SK-N-SH (cell line): ENCODE measurements at regions not wholly inside any gene's neighbourhood (a gene's known extent, or its start where the extent isn't known, plus 50 kb on each side); places are given as distances from the start of the nearest gene placed in this dataset.
A peak's percentile ranks its signal among the peaks of the same experiment; 100 is the strongest.

ENCODE experiments used
- CTCF ChIA-PET: fragments of 300-600, 350-600 bp; formaldehyde crosslinking; extraction: SDS; loops from one replicate; lab custom pipeline; 2021; lab: Yijun Ruan, JAX
- POLR2A ChIA-PET: fragments of 350-600 bp; sonication (Branson Sonifier 250); formaldehyde crosslinking; extraction: SDS; loops from one replicate; lab custom pipeline; 2020; ENCODE audit warnings: antibody characterized with exemption, inconsistent platforms; lab: Yijun Ruan, JAX
- DNase-seq: peaks from one replicate; pipeline ENCODE4 v3.0.0; 2012
- H2AFZ ChIP-seq: fragments of 200-600 bp; sonication (generic); 2 replicates; pipeline ENCODE4 v1.8.1; 2016; ENCODE audit warnings: antibody characterized with exemption, mild to moderate bottlenecking, low read depth
- H3F3A ChIP-seq: fragments of 200-600 bp; sonication (generic); replicated peaks from 2 replicates; pipeline ENCODE3; 2016; ENCODE audit warnings: antibody characterized with exemption, mild to moderate bottlenecking; ENCODE audit not compliant: insufficient read depth
- H3K27ac ChIP-seq, 2 experiments: fragments of 200-500 bp in 1 of 2; fragments of 200-600 bp in 1 of 2; sonication (Bioruptor generic) in 1 of 2; sonication (generic), shearing (Covaris generic) in 1 of 2; 2 replicates each; pipeline versions ENCODE4 v1.5.1 to v1.6.1; 2014 to 2016; ENCODE audit warnings: low read depth in 2 of 2, inconsistent platforms in 1 of 2, low read length in 1 of 2, mild to moderate bottlenecking in 1 of 2, mixed read lengths in 1 of 2
- H3K27me3 ChIP-seq: fragments of 200-600 bp; sonication (generic), shearing (Covaris generic); 2 replicates; pipeline ENCODE4 v1.6.1; 2016; ENCODE audit warnings: mixed run types; ENCODE audit not compliant: insufficient read depth
- H3K36me3 ChIP-seq, 2 experiments: fragments of 200-500 bp in 1 of 2; fragments of 200-600 bp in 1 of 2; sonication (Bioruptor generic) in 1 of 2; sonication (generic) in 1 of 2; replicated peaks in 1 of 2; 2 replicates each; pipeline versions ENCODE3 to v1.5.1; 2014 to 2016; ENCODE audit warnings: low read length in 1 of 2, mild to moderate bottlenecking in 1 of 2; ENCODE audit not compliant: insufficient read depth in 2 of 2, control insufficient read depth in 1 of 2
- H3K4me1 ChIP-seq, 2 experiments: fragments of 200-500 bp in 1 of 2; fragments of 200-600 bp in 1 of 2; sonication (Bioruptor generic) in 1 of 2; sonication (generic), shearing (Covaris generic) in 1 of 2; 2 replicates each; pipeline versions ENCODE4 v1.5.1 to v1.6.1; 2014 to 2016; ENCODE audit warnings: low read depth in 1 of 2, low read length in 1 of 2, mixed run types in 1 of 2; ENCODE audit not compliant: insufficient read depth in 2 of 2, control insufficient read depth in 1 of 2
- H3K4me2 ChIP-seq: fragments of 200-600 bp; sonication (generic), shearing (Covaris generic); 2 replicates; pipeline ENCODE4 v1.6.1; 2017; ENCODE audit warnings: mixed run types
- H3K4me3 ChIP-seq, 2 experiments: fragments of 200-500 bp in 1 of 2; fragments of 200-600 bp in 1 of 2; sonication (Bioruptor generic) in 1 of 2; sonication (generic), shearing (Covaris generic) in 1 of 2; 2 replicates each; pipeline versions ENCODE4 v1.5.1 to v1.8.1; 2014 to 2016; ENCODE audit warnings: low read depth in 2 of 2, inconsistent platforms in 1 of 2, low read length in 1 of 2, mild to moderate bottlenecking in 1 of 2, mixed read lengths in 1 of 2, moderate library complexity in 1 of 2
- H3K79me2 ChIP-seq: fragments of 200-600 bp; sonication (generic); 2 replicates; pipeline ENCODE4 v1.8.1; 2017; ENCODE audit warnings: mild to moderate bottlenecking; ENCODE audit not compliant: insufficient read depth
- H3K9ac ChIP-seq: fragments of 200-600 bp; sonication (generic); 2 replicates; pipeline ENCODE4 v1.6.1; 2017; ENCODE audit warnings: mixed run types
- H3K9me2 ChIP-seq: fragments of 200-600 bp; sonication (generic); 2 replicates; pipeline ENCODE4 v1.6.1; 2017; ENCODE audit warnings: mixed run types
- H3K9me3 ChIP-seq: fragments of 200-600 bp; sonication (generic); 2 replicates; pipeline ENCODE4 v1.6.1; 2017; ENCODE audit warnings: mixed run types, mild to moderate bottlenecking, moderate library complexity
- H4K20me1 ChIP-seq: fragments of 200-600 bp; sonication (generic); 2 replicates; pipeline ENCODE4 v1.6.1; 2017; ENCODE audit warnings: mild to moderate bottlenecking, mixed run types; ENCODE audit not compliant: insufficient read depth
- CHD2 ChIP-seq: fragments of 150-350 bp; IDR thresholded peaks from 2 replicates; pipeline ENCODE4 v1.6.1; 2018; ENCODE audit warnings: low read length; ENCODE audit not compliant: partially characterized antibody
- ELF1 ChIP-seq: IDR thresholded peaks from 2 replicates; pipeline ENCODE4 v1.4.0; 2012
- EP300 ChIP-seq, 2 experiments: IDR thresholded peaks; 2 replicates each; pipeline versions ENCODE4 v1.4.0 to v1.6.1; 2012; ENCODE audit warnings: borderline replicate concordance in 1 of 2, low read depth in 1 of 2, low read length in 1 of 2
- EZH2phosphoT487 ChIP-seq: fragments of 200-600 bp; sonication (generic); IDR thresholded peaks from 2 replicates; pipeline ENCODE4 v1.6.1; 2017; ENCODE audit warnings: low read depth, mixed run types, mild to moderate bottlenecking, antibody characterized with exemption, moderate library complexity, borderline replicate concordance
- FOSL2 ChIP-seq: IDR thresholded peaks from 2 replicates; pipeline ENCODE4 v1.4.0; 2012; ENCODE audit warnings: low read depth, mild to moderate bottlenecking, moderate library complexity, borderline replicate concordance
- IRF3 ChIP-seq: fragments of 150-350 bp; IDR thresholded peaks from 2 replicates; pipeline ENCODE4 v1.6.1; 2016; ENCODE audit warnings: mild to moderate bottlenecking, low read depth, low read length
- JUND ChIP-seq: IDR thresholded peaks from 2 replicates; pipeline ENCODE4 v1.4.0; 2012
- MEF2A ChIP-seq: IDR thresholded peaks from 2 replicates; pipeline ENCODE4 v1.4.0; 2012; ENCODE audit warnings: low read depth, borderline replicate concordance
- MXI1 ChIP-seq: IDR thresholded peaks from 2 replicates; pipeline ENCODE4 v1.6.1; 2012; ENCODE audit warnings: mild to moderate bottlenecking, low read depth, low read length, improper control_type of control experiment
- NFIC ChIP-seq: IDR thresholded peaks from 2 replicates; pipeline ENCODE4 v1.4.0; 2012; ENCODE audit warnings: borderline replicate concordance
- PBX3 ChIP-seq: IDR thresholded peaks from 2 replicates; pipeline ENCODE4; 2012
- RAD21 ChIP-seq: IDR thresholded peaks from 2 replicates; pipeline ENCODE4 v1.6.1; 2012; ENCODE audit warnings: mild to moderate bottlenecking, low read length
- RFX5 ChIP-seq: IDR thresholded peaks from 2 replicates; pipeline ENCODE4 v1.6.1; 2012; ENCODE audit warnings: mild to moderate bottlenecking, improper control_type of control experiment, low read length
- RXRA ChIP-seq: IDR thresholded peaks from 2 replicates; pipeline ENCODE4 v1.4.0; 2012; ENCODE audit warnings: low read depth, mild to moderate bottlenecking, borderline replicate concordance
- SMC3 ChIP-seq: IDR thresholded peaks from 2 replicates; pipeline ENCODE4 v1.6.1; 2012; ENCODE audit warnings: low read depth, low read length, improper control_type of control experiment
- TCF12 ChIP-seq: IDR thresholded peaks from 2 replicates; pipeline ENCODE4 v1.4.0; 2012
- USF2 ChIP-seq: fragments of 150-350 bp; IDR thresholded peaks from 2 replicates; pipeline ENCODE4 v1.6.1; 2017; ENCODE audit warnings: antibody characterized with exemption, low read length, low read depth, borderline replicate concordance
- YY1 ChIP-seq: IDR thresholded peaks from 2 replicates; pipeline ENCODE4 v1.4.0; 2012; ENCODE audit warnings: low read depth, mild to moderate bottlenecking
- ZBTB33 ChIP-seq: IDR thresholded peaks from 2 replicates; pipeline ENCODE4 v1.4.0; 2012; ENCODE audit warnings: low read depth, borderline replicate concordance
- WGBS: methylation state at CpG from one replicate; pipeline ENCODE4 v1.1.6; 2017; ENCODE audit warnings: low lambda C conversion rate; 5-methylcytosine and 5-hydroxymethylcytosine counted together

GRCh38 chr7:391411-391951, 101.5 kb downstream of the FOXL3 start:
- no peaks in the 10 kb centered on the region for H3K27me3 ChIP-seq
- WGBS: 33% methylated on average over 2 of the region's 26 CpGs
- H3K36me3 ChIP-seq: no peaks in the 10 kb centered on the region
- H3K4me1 ChIP-seq: no peaks in the 10 kb centered on the region
- ChIA-PET CTCF (interaction anchor here (1.3 kb wide), 1 partner anchor 58 kb away, joined by 3 read pairs; no protein-coding TSS in a partner anchor), POLR2A (no interaction called here)
- H3K9ac ChIP-seq: no peak overlapping the region
- TF ChIP-seq JUND: no peak
- no peak for TF ChIP-seq FOSL2
- no peak for TF ChIP-seq MEF2A
- TF ChIP-seq NFIC: no peak
- TF ChIP-seq EP300 (IDR thresholded peaks at IDR 0.05; ENCODE audit: borderline replicate concordance in 1 of 2, low read depth in 1 of 2, low read length in 1 of 2): no peak
- no peak for TF ChIP-seq RFX5
- no peak for TF ChIP-seq IRF3
- TF ChIP-seq CHD2: no peak
- TF ChIP-seq PBX3: no peak
- TF ChIP-seq MXI1: no peak
- no peak for TF ChIP-seq RAD21
- TF ChIP-seq EZH2phosphoT487: no peak
- no peak for TF ChIP-seq ELF1
- no peak for TF ChIP-seq USF2
- TF ChIP-seq TCF12: no peak
- H3K27ac ChIP-seq: no peak overlapping the region
- no peaks in the 10 kb centered on the region for H3K9me2 ChIP-seq
- no peak overlapping the region for H2AFZ ChIP-seq
- H3K4me2 ChIP-seq: no peak overlapping the region
- H3K79me2 ChIP-seq: no peaks in the 10 kb centered on the region
- H3K9me3 ChIP-seq: peaks cover 8% of the 10 kb centered on the region; the same call in 1 of the 2 replicates
- H4K20me1 ChIP-seq: no peaks in the 10 kb centered on the region
- peak; percentile 39 for DNase-seq
- H3K4me3 ChIP-seq: no peak overlapping the region
- H3F3A ChIP-seq: no peaks in the 10 kb centered on the region

GRCh38 chr7:391961-392524, 102.1 kb downstream of the FOXL3 start:
- Histone ChIP-seq H3K4me3 (no peak overlapping the region), H3K27ac (no peak overlapping the region), H3K4me2 (no peak overlapping the region), H3K36me3 (no peaks in the 10 kb centered on the region), H3K4me1 (no peaks in the 10 kb centered on the region), H3K9me3 (peaks cover 10% of the 10 kb centered on the region; the same call in 1 of the 2 replicates), H3K9me2 (no peaks in the 10 kb centered on the region), H3K27me3 (no peaks in the 10 kb centered on the region), H3K79me2 (no peaks in the 10 kb centered on the region), H2AFZ (no peak overlapping the region), H3F3A (no peaks in the 10 kb centered on the region), H4K20me1 (no peaks in the 10 kb centered on the region), H3K9ac (no peak overlapping the region)
- POLR2A ChIA-PET: no interaction called here
- WGBS: 78% methylated on average over 25 of the region's 25 CpGs
- TF ChIP-seq JUND: no peak
- no peak for TF ChIP-seq SMC3
- no peak for TF ChIP-seq ELF1
- no peak for TF ChIP-seq CHD2
- no peak for TF ChIP-seq RXRA
- no peak for TF ChIP-seq EP300 (IDR thresholded peaks at IDR 0.05; ENCODE audit: borderline replicate concordance in 1 of 2, low read depth in 1 of 2, low read length in 1 of 2)
- no peak for TF ChIP-seq PBX3
- TF ChIP-seq ZBTB33: no peak
- no peak for TF ChIP-seq YY1
- peak; percentile 22 for DNase-seq
- CTCF ChIA-PET: interaction anchor here (1.3 kb wide), 1 partner anchor 59 kb away, joined by 3 read pairs; no protein-coding TSS in a partner anchor
